ENCODE measurements at regions not wholly inside any gene's neighbourhood (a gene's known extent, or its start where the extent isn't known, plus 50 kb on each side); places are given as distances from the start of the nearest gene placed in this dataset.

DNA sequence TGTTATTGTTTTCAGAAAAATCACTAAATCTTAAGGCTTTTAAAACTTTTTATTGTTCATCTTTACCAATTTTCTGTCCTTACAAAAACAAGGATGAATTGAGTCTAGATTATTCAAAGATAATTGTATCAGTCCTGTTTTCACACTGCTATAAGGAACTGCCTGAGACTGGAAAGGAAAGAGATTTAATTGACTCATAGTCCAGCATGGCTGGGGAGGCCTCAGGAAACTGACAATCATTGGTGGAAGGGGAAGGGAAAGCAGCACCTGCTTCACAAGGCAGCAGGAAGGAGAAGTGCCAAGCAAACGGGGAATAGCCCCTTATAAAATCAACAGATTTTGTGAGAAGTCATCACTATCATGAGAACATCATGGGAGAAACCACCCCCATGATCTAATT is 455.6 kb upstream of the ZP4 start:
- Histone ChIP-seq H3K4me1 (ENCODE audit: insufficient read depth, low read length, poor library complexity, severe bottlenecking) (no peaks in the 10 kb centered on the region), H3F3A (ENCODE audit: low read depth) (no peaks in the 10 kb centered on the region), H2AFZ (ENCODE audit: low read length) (no peak overlapping the region), H3K9me2 (replicated peaks; ENCODE audit: low read depth, low read length) (no peaks in the 10 kb centered on the region), H3K4me3 (ENCODE audit: low read length, poor library complexity, severe bottlenecking) (no peak overlapping the region), H3K9ac (ENCODE audit: low read depth, low read length, poor library complexity, severe bottlenecking) (no peak overlapping the region), H3K27me3 (ENCODE audit: insufficient read depth, low read length, poor library complexity, severe bottlenecking) (no peaks in the 10 kb centered on the region), H3K9me3 (ENCODE audit: insufficient read depth, low read depth, low read length) (no peaks in the 10 kb centered on the region; the same call in 1 of the 2 replicates), H3K4me2 (ENCODE audit: low read depth, low read length, poor library complexity, severe bottlenecking) (no peak overlapping the region), H3K36me3 (ENCODE audit: insufficient read depth, low read length) (no peaks in the 10 kb centered on the region), H4K20me1 (ENCODE audit: insufficient read depth, low read length, poor library complexity, severe bottlenecking) (no peaks in the 10 kb centered on the region), H3K79me2 (ENCODE audit: insufficient read depth, low read length) (no peaks in the 10 kb centered on the region)
- TF ChIP-seq EZH2phosphoT487 (IDR thresholded peaks at IDR 0.05; ENCODE audit: borderline replicate concordance) = no peak
- TF ChIP-seq, protein P1, sequence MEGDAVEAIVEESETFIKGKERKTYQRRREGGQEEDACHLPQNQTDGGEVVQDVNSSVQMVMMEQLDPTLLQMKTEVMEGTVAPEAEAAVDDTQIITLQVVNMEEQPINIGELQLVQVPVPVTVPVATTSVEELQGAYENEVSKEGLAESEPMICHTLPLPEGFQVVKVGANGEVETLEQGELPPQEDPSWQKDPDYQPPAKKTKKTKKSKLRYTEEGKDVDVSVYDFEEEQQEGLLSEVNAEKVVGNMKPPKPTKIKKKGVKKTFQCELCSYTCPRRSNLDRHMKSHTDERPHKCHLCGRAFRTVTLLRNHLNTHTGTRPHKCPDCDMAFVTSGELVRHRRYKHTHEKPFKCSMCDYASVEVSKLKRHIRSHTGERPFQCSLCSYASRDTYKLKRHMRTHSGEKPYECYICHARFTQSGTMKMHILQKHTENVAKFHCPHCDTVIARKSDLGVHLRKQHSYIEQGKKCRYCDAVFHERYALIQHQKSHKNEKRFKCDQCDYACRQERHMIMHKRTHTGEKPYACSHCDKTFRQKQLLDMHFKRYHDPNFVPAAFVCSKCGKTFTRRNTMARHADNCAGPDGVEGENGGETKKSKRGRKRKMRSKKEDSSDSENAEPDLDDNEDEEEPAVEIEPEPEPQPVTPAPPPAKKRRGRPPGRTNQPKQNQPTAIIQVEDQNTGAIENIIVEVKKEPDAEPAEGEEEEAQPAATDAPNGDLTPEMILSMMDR (conservative IDR thresholded peaks at IDR 0.05; ENCODE audit: low read length) = no peak

DNA sequence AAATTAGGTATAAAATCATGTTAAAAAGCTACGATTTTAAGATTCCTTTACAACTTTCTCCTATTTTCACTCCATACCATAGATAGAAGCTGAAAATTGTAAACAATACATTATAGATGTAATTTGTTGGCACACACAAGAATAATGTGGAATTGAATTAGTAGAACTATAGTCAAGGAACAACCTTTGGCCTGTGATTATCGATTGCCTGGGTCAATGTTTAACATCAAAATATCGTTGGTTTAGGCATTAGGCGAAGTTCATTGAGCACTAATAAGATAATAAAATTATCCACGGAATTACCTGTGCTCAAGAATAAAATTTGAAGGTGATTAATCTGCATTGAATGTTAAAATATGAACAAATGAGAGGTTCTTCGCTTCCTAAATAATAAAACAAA is 455.1 kb upstream of the ZP4 start:
- Histone ChIP-seq H3K9me3 (ENCODE audit: insufficient read depth, low read depth, low read length) (no peaks in the 10 kb centered on the region; the same call in 1 of the 2 replicates), H3K4me1 (ENCODE audit: insufficient read depth, low read length, poor library complexity, severe bottlenecking) (no peaks in the 10 kb centered on the region), H3K79me2 (ENCODE audit: insufficient read depth, low read length) (no peaks in the 10 kb centered on the region), H3K9me2 (replicated peaks; ENCODE audit: low read depth, low read length) (no peaks in the 10 kb centered on the region), H3K9ac (ENCODE audit: low read depth, low read length, poor library complexity, severe bottlenecking) (no peak overlapping the region), H3K4me3 (ENCODE audit: low read length, poor library complexity, severe bottlenecking) (no peak overlapping the region), H3F3A (ENCODE audit: low read depth) (no peaks in the 10 kb centered on the region), H2AFZ (ENCODE audit: low read length) (no peak overlapping the region), H4K20me1 (ENCODE audit: insufficient read depth, low read length, poor library complexity, severe bottlenecking) (no peaks in the 10 kb centered on the region), H3K36me3 (ENCODE audit: insufficient read depth, low read length) (no peaks in the 10 kb centered on the region), H3K4me2 (ENCODE audit: low read depth, low read length, poor library complexity, severe bottlenecking) (no peak overlapping the region), H3K27me3 (ENCODE audit: insufficient read depth, low read length, poor library complexity, severe bottlenecking) (no peaks in the 10 kb centered on the region)
- no peak for TF ChIP-seq EZH2phosphoT487 (IDR thresholded peaks at IDR 0.05; ENCODE audit: borderline replicate concordance)
- TF ChIP-seq, protein P1 (conservative IDR thresholded peaks at IDR 0.05; ENCODE audit: low read length) = no peak

DNA sequence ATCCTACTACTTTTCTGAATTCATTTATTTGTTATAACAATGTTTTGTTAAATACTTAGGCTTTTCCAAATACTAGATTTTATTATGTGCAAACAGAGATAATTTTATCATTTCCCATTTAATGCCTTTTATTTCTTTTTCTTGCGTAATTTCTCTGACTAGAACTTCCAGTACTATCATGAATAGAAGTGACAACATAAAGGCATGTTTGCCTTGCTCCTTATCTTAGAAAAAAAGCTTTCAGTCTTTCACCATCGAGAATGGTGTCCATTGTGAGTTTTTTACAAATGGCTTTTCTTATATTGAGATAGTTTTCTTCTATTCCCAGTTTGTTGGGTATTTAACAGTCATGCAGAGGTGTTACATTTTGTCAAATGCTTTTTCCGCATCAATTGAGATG is 453.1 kb upstream of the ZP4 start:
- H3K27me3 ChIP-seq (ENCODE audit: insufficient read depth, low read length, poor library complexity, severe bottlenecking) = no peaks in the 10 kb centered on the region
- H3K4me1 ChIP-seq (ENCODE audit: insufficient read depth, low read length, poor library complexity, severe bottlenecking) = no peaks in the 10 kb centered on the region
- H3K36me3 ChIP-seq (ENCODE audit: insufficient read depth, low read length) = no peaks in the 10 kb centered on the region
- H3K9ac ChIP-seq (ENCODE audit: low read depth, low read length, poor library complexity, severe bottlenecking) = no peak overlapping the region
- H3K4me2 ChIP-seq (ENCODE audit: low read depth, low read length, poor library complexity, severe bottlenecking) = no peak overlapping the region
- H3K9me2 ChIP-seq (replicated peaks; ENCODE audit: low read depth, low read length) = no peaks in the 10 kb centered on the region
- no peak overlapping the region for H3K4me3 ChIP-seq (ENCODE audit: low read length, poor library complexity, severe bottlenecking)
- no peaks in the 10 kb centered on the region for H3F3A ChIP-seq (ENCODE audit: low read depth)
- H3K9me3 ChIP-seq (ENCODE audit: insufficient read depth, low read depth, low read length) = no peaks in the 10 kb centered on the region; the same call in 1 of the 2 replicates
- H4K20me1 ChIP-seq (ENCODE audit: insufficient read depth, low read length, poor library complexity, severe bottlenecking) = no peaks in the 10 kb centered on the region
- no peak for TF ChIP-seq EZH2phosphoT487 (IDR thresholded peaks at IDR 0.05; ENCODE audit: borderline replicate concordance)
- TF ChIP-seq, protein P1 (conservative IDR thresholded peaks at IDR 0.05; ENCODE audit: low read length) = no peak
- no peaks in the 10 kb centered on the region for H3K79me2 ChIP-seq (ENCODE audit: insufficient read depth, low read length)
- no peak overlapping the region for H2AFZ ChIP-seq (ENCODE audit: low read length)
